NAMALWA (cell line): ENCODE measurements at regions not wholly inside any gene's neighbourhood (a gene's known extent, or its start where the extent isn't known, plus 50 kb on each side); places are given as distances from the start of the nearest gene placed in this dataset.
"Not testable (repeated sequence)": the region's sequence is repeated elsewhere in the genome, so short reads cannot be mapped to it uniquely, and the experiment has no call there.

ENCODE experiments used
- DNase-seq: peaks from one replicate; pipeline ENCODE4 v3.0.0-alpha.2; 2015; ENCODE audit warnings: low spot score

GRCh38 chr15:60264088-60264487, 133.7 kb downstream of the ANXA2 start:
- DNase-seq, result no peak

GRCh38 chr15:60264566-60264965, 133.2 kb downstream of the ANXA2 start:
- DNase-seq, result no peak

- no peak for DNase-seq
Measured at GRCh38 chr15:60265057-60265456, 132.7 kb downstream of the ANXA2 start.

- no peak for DNase-seq
Measured at GRCh38 chr15:60272623-60273022, 125.2 kb downstream of the ANXA2 start.

DNA sequence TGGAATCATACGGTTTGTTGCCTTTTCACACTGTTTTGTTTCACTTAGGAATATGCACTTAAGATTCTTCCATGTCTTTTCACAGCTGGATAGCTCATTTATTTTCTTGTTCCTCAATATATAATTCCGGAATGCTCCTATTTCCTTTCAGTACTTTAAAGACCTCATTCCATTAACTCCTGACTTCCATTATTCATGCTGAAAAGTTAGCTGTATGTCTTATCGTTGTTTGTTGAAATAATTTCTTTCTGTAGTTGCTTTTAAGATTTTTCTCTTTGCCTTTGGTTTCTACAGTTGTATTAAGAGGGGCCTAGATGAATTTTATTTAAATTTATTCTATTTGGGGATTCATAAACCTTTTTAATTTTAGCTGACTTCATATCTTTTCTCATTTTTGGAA, 122.2 kb downstream of the ANXA2 start:
- DNase-seq, result no peak

DNA sequence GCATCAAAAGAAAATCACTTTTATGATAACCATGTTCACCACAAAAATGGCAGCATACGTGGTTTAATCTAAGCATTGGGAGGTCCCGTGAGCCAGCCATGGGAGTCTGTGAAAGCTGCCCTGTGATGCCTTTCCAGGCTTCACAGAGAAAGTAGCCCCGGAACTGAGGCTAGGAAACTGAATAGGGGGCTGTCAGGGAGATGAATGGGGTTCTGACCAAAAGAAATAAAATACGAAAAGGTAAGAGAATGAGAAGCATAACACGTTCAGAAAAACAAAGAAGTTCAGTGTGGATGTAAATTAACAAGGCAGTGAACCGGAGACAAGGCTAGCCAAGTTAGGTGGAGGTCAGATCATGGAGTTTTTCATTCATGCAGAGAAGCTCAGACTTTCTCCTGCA, 118.9 kb downstream of the ANXA2 start:
- no peak for DNase-seq

GRCh38 chr15:60280259-60280658, 117.5 kb downstream of the ANXA2 start:
- no peak for DNase-seq

- DNase-seq, result no peak
Measured at GRCh38 chr15:60283936-60284335, 113.8 kb downstream of the ANXA2 start.

DNA sequence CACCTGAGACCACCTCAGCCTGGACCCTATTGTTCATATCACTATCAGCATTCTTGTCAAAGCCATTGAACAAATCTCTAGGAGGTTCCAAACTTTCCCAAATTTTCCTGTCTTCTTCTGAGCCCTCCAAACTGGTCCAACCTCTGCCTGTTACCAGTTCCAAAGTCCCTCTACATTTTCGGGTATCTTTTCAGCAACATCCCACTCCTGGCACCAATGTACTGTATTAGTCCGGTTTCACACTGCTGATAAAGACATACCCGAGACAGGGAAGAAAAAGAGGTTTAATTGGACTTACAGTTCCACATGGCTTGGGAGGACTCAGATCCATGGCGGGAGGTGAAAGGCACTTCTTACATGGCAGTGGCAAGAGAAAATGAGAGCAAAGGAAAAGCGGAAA, 101.9 kb downstream of the ANXA2 start:
- not testable (repeated sequence) for DNase-seq

GRCh38 chr15:60297047-60297446, 100.7 kb downstream of the ANXA2 start:
- DNase-seq, result no peak
